Lower leg skin (tissue), 3 donors: ENCODE measurements at regions not wholly inside any gene's neighbourhood (a gene's known extent, or its start where the extent isn't known, plus 50 kb on each side); places are given as distances from the start of the nearest gene placed in this dataset.

Source experiments
- CTCF ChIP-seq, 3 donors: fragments of 450-650 bp; IDR thresholded peaks; one replicate each; pipeline ENCODE4 v1.5.1; 2016; ENCODE audit warnings: antibody characterized with exemption in 3 of 3, mild to moderate bottlenecking in 3 of 3, moderate library complexity in 2 of 3
- POLR2A ChIP-seq, 2 donors: fragments of 450-650 bp; IDR thresholded peaks; one replicate each; pipeline ENCODE4 v1.6.1; 2016 to 2017; ENCODE audit warnings: antibody characterized with exemption in 2 of 2, mild to moderate bottlenecking in 1 of 2, moderate library complexity in 1 of 2

- no peak for TF ChIP-seq CTCF (IDR thresholded peaks at IDR 0.05)
- no peak for TF ChIP-seq POLR2A (IDR thresholded peaks at IDR 0.05)
Measured at GRCh38 chr5:74037321-74037720, 411.3 kb downstream of the ARHGEF28 start.
